OCI-LY7 (cell line): ENCODE measurements at regions not wholly inside any gene's neighbourhood (a gene's known extent, or its start where the extent isn't known, plus 50 kb on each side); places are given as distances from the start of the nearest gene placed in this dataset.

Experiments
- BruUV-seq: library from RNA; stranded (reverse); fragments of 400-500 nt; replicated peaks from 2 replicates; lab custom pipeline; 2021; lab: Mats Ljungman, UMichigan
- CTCF ChIA-PET: fragments of 300-600 bp; sonication (Branson Sonifier 250); formaldehyde crosslinking; loops from one replicate; lab custom pipeline; 2022; ENCODE audit warnings: antibody characterized with exemption; ENCODE audit not compliant: unreplicated experiment; lab: Charles Lee
- POLR2A ChIA-PET: fragments of 300-600 bp; sonication (Branson Sonifier 250); formaldehyde crosslinking; loops from one replicate; lab custom pipeline; 2022; ENCODE audit warnings: antibody characterized with exemption; lab: Charles Lee
- DNase-seq: peaks from one replicate; pipeline ENCODE4 v3.0.0-alpha.2; 2015; ENCODE audit warnings: low spot score
- H2AFZ ChIP-seq: fragments of 200-600 bp; sonication (generic), shearing (Covaris generic); 2 replicates; pipeline ENCODE4 v1.6.1; 2014; ENCODE audit warnings: mild to moderate bottlenecking, antibody characterized with exemption, low read length, moderate library complexity
- H3K27ac ChIP-seq: fragments of 200-600 bp; sonication (generic); 2 replicates; pipeline ENCODE4 v1.5.1; 2014; ENCODE audit warnings: mixed run types, low read depth, mild to moderate bottlenecking, moderate library complexity, low read length, inconsistent platforms; ENCODE audit not compliant: poor library complexity, severe bottlenecking
- H3K36me3 ChIP-seq: fragments of 200-600 bp; sonication (generic); 2 replicates; pipeline ENCODE4 v1.6.1; 2014; ENCODE audit warnings: mild to moderate bottlenecking, antibody characterized with exemption, low read length, moderate library complexity, mixed read lengths; ENCODE audit not compliant: insufficient read depth
- H3K4me1 ChIP-seq: fragments of 200-600 bp; sonication (generic); 2 replicates; pipeline ENCODE4 v1.5.1; 2014; ENCODE audit warnings: mild to moderate bottlenecking, low read length; ENCODE audit not compliant: insufficient read depth, poor library complexity, severe bottlenecking
- H3K4me2 ChIP-seq: fragments of 200-600 bp; sonication (generic); 2 replicates; pipeline ENCODE4 v1.6.1; 2014; ENCODE audit warnings: mild to moderate bottlenecking, low read length
- H3K4me3 ChIP-seq: fragments of 200-600 bp; sonication (generic); 2 replicates; pipeline ENCODE4 v1.5.1; 2014; ENCODE audit warnings: mild to moderate bottlenecking, low read depth, low read length; ENCODE audit not compliant: poor library complexity, severe bottlenecking
- H3K79me2 ChIP-seq: fragments of 200-600 bp; sonication (generic); 2 replicates; pipeline ENCODE4 v1.6.1; 2016; ENCODE audit warnings: low read depth, mild to moderate bottlenecking, low read length, moderate library complexity, mixed read lengths; ENCODE audit not compliant: insufficient read depth
- H3K9me2 ChIP-seq: fragments of 200-600 bp; sonication (generic); 2 replicates; pipeline ENCODE4 v1.6.1; 2016; ENCODE audit warnings: mild to moderate bottlenecking, low read length, mixed read lengths; ENCODE audit not compliant: insufficient read depth
- H3K9me3 ChIP-seq: fragments of 200-600 bp; sonication (generic); 2 replicates; pipeline ENCODE4 v1.6.1; 2014; ENCODE audit warnings: mild to moderate bottlenecking, mixed run types, low read length, mixed read lengths
- H4K20me1 ChIP-seq: fragments of 200-600 bp; sonication (generic); 2 replicates; pipeline ENCODE4 v1.6.1; 2014; ENCODE audit warnings: mild to moderate bottlenecking, antibody characterized with exemption, low read length, moderate library complexity, mixed read lengths; ENCODE audit not compliant: insufficient read depth
- CTCF ChIP-seq: fragments of 200-600 bp; sonication (generic); conservative IDR thresholded peaks from 2 replicates; pipeline ENCODE4 v1.5.1; 2014; ENCODE audit warnings: mild to moderate bottlenecking, antibody characterized with exemption, low read length, moderate library complexity, mixed read lengths
- EZH2phosphoT487 ChIP-seq: fragments of 200-600 bp; sonication (generic); IDR thresholded peaks from 2 replicates; pipeline ENCODE4 v1.6.1; 2018; ENCODE audit warnings: low read depth, borderline replicate concordance, mild to moderate bottlenecking, mixed run types, antibody characterized with exemption, low read length, moderate library complexity, mixed read lengths
- intact Hi-C: fragments of 100-400 bp; cut with micrococcal nuclease; formaldehyde crosslinking; loops from one replicate; pipeline ENCODE4 v1.10.0; 2022; ENCODE audit not compliant: unreplicated experiment

DNA sequence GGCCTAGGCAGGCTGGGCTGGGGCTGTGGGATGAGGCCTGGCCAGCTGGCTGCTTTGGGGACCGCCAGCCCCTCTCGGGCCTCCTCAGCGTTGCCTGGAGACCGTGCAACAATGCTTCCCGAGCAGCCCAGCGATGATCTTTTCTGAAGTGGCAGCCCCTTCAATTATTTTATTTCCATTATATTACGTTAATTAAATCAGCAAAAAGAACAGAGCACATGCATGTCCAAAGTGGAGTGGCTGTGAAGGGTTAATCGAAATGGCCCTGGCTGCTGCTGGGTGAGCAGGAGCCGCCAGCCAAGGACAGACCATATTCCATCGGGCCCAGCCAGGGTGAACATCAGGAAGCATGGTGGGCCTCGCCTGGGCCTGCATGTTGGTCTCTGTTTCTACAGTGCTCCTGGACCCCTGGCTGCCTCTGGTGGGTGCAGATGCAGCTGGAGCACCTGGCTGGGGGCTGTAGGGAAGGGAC lies 245.5 kb downstream of the MYCN start:
- CTCF ChIA-PET = no interaction called here

DNA sequence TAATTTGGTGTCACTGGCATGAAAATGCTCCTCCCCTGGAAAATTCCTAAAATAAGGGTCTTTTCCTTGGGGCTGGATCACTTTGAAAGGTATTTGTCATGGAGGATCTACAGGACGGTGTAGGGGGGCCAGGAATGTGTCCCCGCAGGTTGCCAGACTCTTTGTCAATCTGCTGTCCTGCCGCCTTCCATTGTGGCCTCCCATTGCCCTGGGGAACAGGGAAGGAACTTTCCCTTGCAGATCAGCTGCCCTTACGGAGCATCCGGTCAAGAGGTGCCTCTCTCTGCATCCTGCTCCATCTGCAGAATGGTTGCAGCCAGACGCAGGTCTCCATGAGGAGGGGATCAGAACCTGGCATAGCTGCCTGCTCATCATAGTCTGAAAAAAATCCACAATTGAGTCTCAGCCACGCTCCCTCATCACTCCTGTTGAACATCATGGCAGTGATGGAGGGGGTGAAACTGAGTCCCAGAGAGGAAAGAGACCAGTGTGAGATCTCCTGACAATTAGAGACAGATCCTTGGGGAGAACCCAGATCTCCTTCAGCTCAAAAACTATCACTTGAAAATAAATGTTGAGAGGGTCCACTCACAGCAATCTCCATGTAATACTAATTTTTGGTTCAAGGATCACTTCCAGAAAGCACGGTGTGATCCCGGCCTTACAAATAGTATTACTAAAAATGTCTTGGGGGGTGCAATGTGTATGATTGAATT lies 244.8 kb downstream of the MYCN start:
- Histone ChIP-seq H3K4me3 (no peak overlapping the region), H3K4me1 (no peaks in the 10 kb centered on the region), H3K4me2 (no peak overlapping the region), H3K36me3 (no peaks in the 10 kb centered on the region), H4K20me1 (no peaks in the 10 kb centered on the region), H3K79me2 (no peaks in the 10 kb centered on the region), H3K9me3 (no peaks in the 10 kb centered on the region), H3K9me2 (no peaks in the 10 kb centered on the region), H2AFZ (no peak overlapping the region), H3K27ac (no peak overlapping the region)
- ChIA-PET CTCF (no interaction called here), POLR2A (no interaction called here)
- no TSS peak for BruUV-seq
- TF ChIP-seq EZH2phosphoT487 (no peak), CTCF (no peak)
- intact Hi-C loops = no loop called here
- no peak for DNase-seq

More for the DNA sequence above, 245.5 kb downstream of the MYCN start:
- POLR2A ChIA-PET = no interaction called here
- H3K4me2 ChIP-seq = no peak overlapping the region
- H3K79me2 ChIP-seq = no peaks in the 10 kb centered on the region
- H3K4me3 ChIP-seq = no peak overlapping the region
- TF ChIP-seq EZH2phosphoT487 (no peak), CTCF (no peak)
- H3K27ac ChIP-seq = no peak overlapping the region
- intact Hi-C loops = no loop called here
- H3K4me1 ChIP-seq = no peaks in the 10 kb centered on the region
- no peaks in the 10 kb centered on the region for H3K9me2 ChIP-seq
- DNase-seq = no peak
- H4K20me1 ChIP-seq = no peaks in the 10 kb centered on the region
- BruUV-seq = no TSS peak
- no peaks in the 10 kb centered on the region for H3K9me3 ChIP-seq
- no peaks in the 10 kb centered on the region for H3K36me3 ChIP-seq
- H2AFZ ChIP-seq = no peak overlapping the region

DNA sequence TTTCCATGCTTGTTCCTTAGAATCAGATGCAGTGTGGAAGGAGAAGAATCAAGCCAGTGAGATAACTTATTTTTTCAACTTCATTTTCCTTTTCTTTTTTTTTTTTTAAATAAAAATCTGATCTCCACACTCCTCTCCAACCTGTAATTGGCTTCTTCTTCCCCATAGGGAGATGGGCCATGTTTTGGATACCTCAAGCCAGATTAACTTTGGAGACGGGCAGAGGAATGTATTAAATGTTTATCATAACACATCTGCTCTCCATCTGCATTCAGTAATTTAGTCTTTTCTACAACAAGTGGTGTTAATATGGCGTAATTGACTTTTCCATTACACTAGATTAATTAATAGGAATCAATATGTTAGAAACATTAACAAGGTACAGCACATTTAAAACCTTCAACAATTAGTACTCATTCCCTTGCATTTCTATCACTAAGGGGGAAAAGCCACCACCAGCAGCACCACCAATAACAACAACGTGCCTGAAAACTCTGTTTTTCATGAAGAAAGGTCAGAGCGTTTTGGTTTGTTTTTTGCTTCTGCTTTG lies 244.1 kb downstream of the MYCN start:
- Histone ChIP-seq H3K79me2 (no peaks in the 10 kb centered on the region), H4K20me1 (no peaks in the 10 kb centered on the region), H3K4me2 (no peak overlapping the region), H3K9me3 (no peaks in the 10 kb centered on the region), H3K27ac (no peak overlapping the region), H3K9me2 (no peaks in the 10 kb centered on the region), H2AFZ (no peak overlapping the region), H3K36me3 (no peaks in the 10 kb centered on the region), H3K4me1 (no peaks in the 10 kb centered on the region), H3K4me3 (no peak overlapping the region)
- no TSS peak for BruUV-seq
- no peak for DNase-seq
- intact Hi-C loops = no loop called here
- TF ChIP-seq EZH2phosphoT487 (no peak), CTCF (no peak)
- ChIA-PET CTCF (no interaction called here), POLR2A (interaction anchor here (0.6 kb wide), 1 partner anchor 275 kb away, joined by 3 read pairs; no protein-coding TSS in a partner anchor)
